Fibroblast of mammary gland (primary cell): ENCODE measurements at regions not wholly inside any gene's neighbourhood (a gene's known extent, or its start where the extent isn't known, plus 50 kb on each side); places are given as distances from the start of the nearest gene placed in this dataset.

Experiments
- DNase-seq: peaks from one replicate; pipeline ENCODE4 v3.0.0-alpha.2; 2010; ENCODE audit warnings: low read depth
- H3K4me3 ChIP-seq: 2 replicates; pipeline ENCODE4 v1.5.1; 2011; ENCODE audit warnings: low read depth, mild to moderate bottlenecking, low read length, moderate library complexity; ENCODE audit not compliant: control insufficient read depth
- CTCF ChIP-seq: conservative IDR thresholded peaks from 2 replicates; pipeline ENCODE4 v1.5.1; 2011; ENCODE audit warnings: low read depth, low read length, inconsistent platforms; ENCODE audit not compliant: control insufficient read depth, insufficient read depth

- no peak for TF ChIP-seq CTCF
- H3K4me3 ChIP-seq, result no peak overlapping the region
- no peak for DNase-seq
Observed at GRCh38 chr2:151197184-151198108, 64.2 kb downstream of the RBM43 start.

GRCh38 chr2:151193576-151193975 lies 68.1 kb downstream of the RBM43 start:
- TF ChIP-seq CTCF, result no peak
- H3K4me3 ChIP-seq, result no peak overlapping the region
- no peak for DNase-seq

DNA sequence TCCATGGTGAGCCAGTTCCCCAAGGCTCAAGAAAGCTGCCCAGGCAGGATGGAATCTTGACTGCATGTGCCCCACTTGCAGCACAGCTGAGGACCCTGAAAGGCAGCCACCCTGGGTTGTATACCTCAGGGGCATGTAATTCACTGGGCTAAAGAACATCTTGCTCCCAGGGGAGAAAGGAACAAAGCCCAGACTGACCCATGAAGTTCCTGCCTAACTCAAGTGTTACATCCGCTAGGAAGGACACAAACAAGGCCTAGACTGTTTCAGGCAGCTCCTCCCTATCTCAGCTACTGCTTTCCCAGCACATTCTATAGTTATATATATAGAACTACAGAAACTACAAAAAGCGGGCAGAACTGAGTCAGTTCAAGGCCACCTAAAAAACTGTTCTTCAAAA lies 69.0 kb downstream of the RBM43 start:
- DNase-seq, result no peak
- no peak for TF ChIP-seq CTCF
- H3K4me3 ChIP-seq, result no peak overlapping the region

DNA sequence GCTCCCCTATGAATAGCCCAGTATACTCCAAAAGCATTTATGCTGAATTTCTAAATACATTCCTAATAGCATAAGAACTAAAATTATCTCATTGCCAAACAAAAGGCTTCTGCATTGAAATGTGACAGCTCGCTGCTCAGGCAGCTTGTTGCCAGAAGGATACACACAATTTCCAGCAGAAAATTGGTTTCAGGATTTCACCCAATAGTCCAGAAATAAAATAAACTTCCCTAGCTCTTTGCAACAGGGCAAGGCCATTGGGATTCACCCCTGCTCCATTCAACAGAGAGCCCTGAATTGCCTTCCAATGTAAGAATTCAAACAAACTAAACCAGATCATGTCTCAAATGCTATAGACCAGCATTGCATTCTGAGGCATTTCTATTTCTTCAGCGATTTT lies 70.7 kb downstream of the RBM43 start:
- no peak for TF ChIP-seq CTCF
- no peak for DNase-seq

GRCh38 chr2:151189125-151189524 lies 72.5 kb downstream of the RBM43 start:
- no peak overlapping the region for H3K4me3 ChIP-seq
- DNase-seq, result no peak
- no peak for TF ChIP-seq CTCF

More for the DNA sequence above, 70.7 kb downstream of the RBM43 start:
- no peak overlapping the region for H3K4me3 ChIP-seq

DNA sequence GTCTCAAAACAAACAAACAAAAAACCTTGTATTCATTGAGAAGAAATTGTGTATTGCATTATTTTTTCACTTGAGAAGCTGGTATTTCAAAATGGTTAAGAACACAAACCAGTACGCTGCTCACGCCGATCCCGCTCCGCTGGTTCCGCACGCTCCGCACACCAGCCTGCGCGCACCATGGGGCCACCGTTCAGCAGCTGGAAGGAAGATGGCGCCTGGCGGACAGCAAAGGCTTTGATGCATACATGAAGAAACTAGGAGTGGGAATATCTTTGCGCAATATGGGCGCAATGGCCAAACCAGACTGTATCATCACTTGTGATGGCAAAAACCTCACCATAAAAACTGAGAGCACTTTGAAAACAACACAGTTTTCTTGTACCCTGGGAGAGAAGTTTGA lies 75.7 kb downstream of the RBM43 start:
- TF ChIP-seq CTCF, result no peak
- no peak overlapping the region for H3K4me3 ChIP-seq
- DNase-seq, result no peak
